Mesenchymal stem cell (in vitro differentiated cells and primary cell): ENCODE measurements at regions not wholly inside any gene's neighbourhood (a gene's known extent, or its start where the extent isn't known, plus 50 kb on each side); places are given as distances from the start of the nearest gene placed in this dataset.

Experiments used
- DNase-seq: peaks from one replicate; pipeline ENCODE4 v3.0.0-alpha.2; 2013
- H2AFZ ChIP-seq: one replicate; pipeline ENCODE4 v1.6.1; 2013; ENCODE audit warnings: low read depth, mild to moderate bottlenecking, control low read depth, inconsistent platforms, low read length, moderate library complexity
- H2AK5ac ChIP-seq: 2 replicates; pipeline ENCODE4 v1.6.1; 2013; ENCODE audit warnings: low read length, moderate library complexity, mild to moderate bottlenecking, inconsistent platforms; ENCODE audit not compliant: severe bottlenecking
- H2BK120ac ChIP-seq: one replicate; pipeline ENCODE4 v1.6.1; 2013; ENCODE audit warnings: low read depth, mild to moderate bottlenecking, inconsistent platforms, low read length, moderate library complexity
- H2BK12ac ChIP-seq, 2 experiments: one replicate each; pipeline ENCODE4 v1.6.1; 2013; ENCODE audit warnings: inconsistent platforms in 2 of 2, low read length in 2 of 2, mild to moderate bottlenecking in 2 of 2, moderate library complexity in 2 of 2, control low read depth in 1 of 2
- H2BK15ac ChIP-seq: one replicate; pipeline ENCODE4 v1.6.1; 2013; ENCODE audit warnings: mild to moderate bottlenecking, low read depth, inconsistent platforms; ENCODE audit not compliant: poor library complexity, severe bottlenecking
- H2BK5ac ChIP-seq: 2 replicates; pipeline ENCODE4 v1.6.1; 2013; ENCODE audit warnings: low read depth, mild to moderate bottlenecking, low read length, control low read depth, inconsistent platforms; ENCODE audit not compliant: poor library complexity, severe bottlenecking
- H3K14ac ChIP-seq, 2 experiments: one replicate each; pipeline ENCODE4 v1.6.1; 2013; ENCODE audit warnings: inconsistent platforms in 2 of 2, low read length in 2 of 2, control low read depth in 1 of 2, mild to moderate bottlenecking in 1 of 2, moderate library complexity in 1 of 2
- H3K18ac ChIP-seq, 2 experiments: one replicate each; pipeline ENCODE4 v1.6.1; 2013; ENCODE audit warnings: inconsistent platforms in 2 of 2, low read length in 2 of 2, control low read depth in 1 of 2, low read depth in 1 of 2, mild to moderate bottlenecking in 1 of 2
- H3K23ac ChIP-seq, 2 experiments: one replicate each; pipeline ENCODE4 v1.6.1; 2013; ENCODE audit warnings: inconsistent platforms in 2 of 2, low read length in 2 of 2, mild to moderate bottlenecking in 2 of 2, moderate library complexity in 2 of 2, control low read depth in 1 of 2
- H3K27ac ChIP-seq: 2 replicates; pipeline ENCODE4 v1.5.1; 2013; ENCODE audit warnings: mild to moderate bottlenecking, moderate library complexity, low read length, control low read depth, inconsistent platforms; ENCODE audit not compliant: poor library complexity, severe bottlenecking
- H3K27me3 ChIP-seq, 2 experiments: 2 replicates each; pipeline versions ENCODE4 v1.6.1 to v1.7.0; 2013; ENCODE audit warnings: low read length in 2 of 2, mild to moderate bottlenecking in 2 of 2, moderate library complexity in 2 of 2, control low read depth in 1 of 2, inconsistent platforms in 1 of 2; ENCODE audit not compliant: control insufficient read depth in 1 of 2, insufficient read depth in 1 of 2
- H3K36me3 ChIP-seq, 2 experiments: 2 replicates each; pipeline versions ENCODE4 v1.6.1 to v1.7.0; 2013; ENCODE audit warnings: low read length in 2 of 2, control low read depth in 1 of 2, inconsistent platforms in 1 of 2, low read depth in 1 of 2, mild to moderate bottlenecking in 1 of 2; ENCODE audit not compliant: insufficient read depth in 2 of 2, control insufficient read depth in 1 of 2
- H3K4ac ChIP-seq, 2 experiments: one replicate each; pipeline ENCODE4 v1.6.1; 2013; ENCODE audit warnings: inconsistent platforms in 2 of 2, low read length in 2 of 2, mild to moderate bottlenecking in 2 of 2, moderate library complexity in 2 of 2, control low read depth in 1 of 2, low read depth in 1 of 2
- H3K4me1 ChIP-seq: 2 replicates; pipeline ENCODE4 v1.6.1; 2013; ENCODE audit warnings: low read depth, low read length, control low read depth; ENCODE audit not compliant: control insufficient read depth, insufficient read depth
- H3K4me2 ChIP-seq: 2 replicates; pipeline ENCODE4 v1.6.1; 2013; ENCODE audit warnings: low read length, mild to moderate bottlenecking, inconsistent platforms; ENCODE audit not compliant: poor library complexity, severe bottlenecking
- H3K4me3 ChIP-seq, 2 experiments: 2 replicates each; pipeline versions ENCODE4 v1.5.1 to v1.7.0; 2013; ENCODE audit warnings: low read length in 2 of 2, mild to moderate bottlenecking in 2 of 2, control low read depth in 1 of 2, low read depth in 1 of 2; ENCODE audit not compliant: insufficient read depth in 1 of 2
- H3K79me1 ChIP-seq: replicated peaks from 2 replicates; pipeline ENCODE4 v1.6.1; 2013; ENCODE audit warnings: mild to moderate bottlenecking, control low read depth, low read length, inconsistent platforms; ENCODE audit not compliant: poor library complexity, severe bottlenecking
- H3K9ac ChIP-seq: 2 replicates; pipeline ENCODE4 v1.7.0; 2013; ENCODE audit warnings: mild to moderate bottlenecking, low read length, moderate library complexity
- H3K9me3 ChIP-seq: 2 replicates; pipeline ENCODE4 v1.7.0; 2013; ENCODE audit warnings: mild to moderate bottlenecking, low read length; ENCODE audit not compliant: control insufficient read depth
- H4K8ac ChIP-seq: one replicate; pipeline ENCODE4 v1.6.1; 2013; ENCODE audit warnings: inconsistent platforms, mild to moderate bottlenecking, low read length, moderate library complexity
- H4K91ac ChIP-seq: one replicate; pipeline ENCODE4 v1.6.1; 2013; ENCODE audit warnings: mild to moderate bottlenecking, low read length, inconsistent platforms
- WGBS: methylation state at CpG from one replicate; pipeline ENCODE4 v1.1.7; 2013; ENCODE audit warnings: mixed read lengths; 5-methylcytosine and 5-hydroxymethylcytosine counted together

- Histone ChIP-seq H3K27ac (no peak overlapping the region), H2BK12ac (no peak overlapping the region), H3K23ac (no peak overlapping the region), H3K14ac (no peak overlapping the region), H3K4me1 (peaks cover 2% of the 10 kb centered on the region), H2BK15ac (no peak overlapping the region), H3K4ac (no peak overlapping the region), H2AK5ac (no peak overlapping the region), H3K36me3 (no peaks in the 10 kb centered on the region), H2BK120ac (no peak overlapping the region), H4K8ac (no peak overlapping the region), H3K4me2 (no peak overlapping the region), H2BK5ac (no peak overlapping the region), H3K4me3 (no peak overlapping the region), H2AFZ (no peak overlapping the region), H3K9me3 (peaks cover 1% of the 10 kb centered on the region), H3K18ac (no peak overlapping the region), H3K79me1 (no peaks in the 10 kb centered on the region), H3K27me3 (no peaks in the 10 kb centered on the region), H4K91ac (no peak overlapping the region), H3K9ac (no peak overlapping the region)
- no peak for DNase-seq
- WGBS: 44% methylated on average over 3 of the region's 3 CpGs
These were observed 232.8 kb upstream of the SALL1 start for GRCh38 chr16:51383909-51384308.

GRCh38 chr16:51382940-51383339 is 231.9 kb upstream of the SALL1 start:
- no peak overlapping the region for H2BK120ac ChIP-seq
- no peak overlapping the region for H2AK5ac ChIP-seq
- no peak overlapping the region for H4K8ac ChIP-seq
- no peaks in the 10 kb centered on the region for H3K27me3 ChIP-seq
- no peak overlapping the region for H3K4ac ChIP-seq
- H3K9me3 ChIP-seq: no peaks in the 10 kb centered on the region
- no peak overlapping the region for H3K9ac ChIP-seq
- H3K14ac ChIP-seq: no peak overlapping the region
- no peak overlapping the region for H3K4me2 ChIP-seq
- H3K27ac ChIP-seq: no peak overlapping the region
- no peak overlapping the region for H4K91ac ChIP-seq
- H3K36me3 ChIP-seq: no peaks in the 10 kb centered on the region
- no peak overlapping the region for H3K18ac ChIP-seq
- DNase-seq: no peak
- WGBS: 100% methylated on average over 1 of the region's 1 CpG
- no peak overlapping the region for H2BK15ac ChIP-seq
- H3K79me1 ChIP-seq: no peaks in the 10 kb centered on the region
- H3K4me3 ChIP-seq: no peak overlapping the region
- peaks cover 2% of the 10 kb centered on the region for H3K4me1 ChIP-seq
- H2BK5ac ChIP-seq: no peak overlapping the region
- H2BK12ac ChIP-seq: no peak overlapping the region
- no peak overlapping the region for H3K23ac ChIP-seq
- no peak overlapping the region for H2AFZ ChIP-seq

GRCh38 chr16:51382211-51382610 is 231.1 kb upstream of the SALL1 start:
- H3K4me1 ChIP-seq: peaks cover 2% of the 10 kb centered on the region
- 33% methylated on average over 1 of the region's 3 CpGs for WGBS

GRCh38 chr16:51376080-51376479 is 225.0 kb upstream of the SALL1 start:
- no peak overlapping the region for H3K4ac ChIP-seq
- H2BK15ac ChIP-seq: no peak overlapping the region
- 93% methylated on average over 2 of the region's 3 CpGs for WGBS
- H3K4me1 ChIP-seq: peaks cover 2% of the 10 kb centered on the region
- H3K79me1 ChIP-seq: no peaks in the 10 kb centered on the region
- H2AK5ac ChIP-seq: no peak overlapping the region
- no peak for DNase-seq
- no peak overlapping the region for H3K23ac ChIP-seq
- no peaks in the 10 kb centered on the region for H3K9me3 ChIP-seq
- H2BK120ac ChIP-seq: no peak overlapping the region
- no peaks in the 10 kb centered on the region for H3K36me3 ChIP-seq
- H3K27ac ChIP-seq: no peak overlapping the region
- no peak overlapping the region for H3K4me2 ChIP-seq
- no peak overlapping the region for H2BK12ac ChIP-seq
- H2AFZ ChIP-seq: no peak overlapping the region
- H4K91ac ChIP-seq: no peak overlapping the region
- no peak overlapping the region for H3K18ac ChIP-seq
- H3K27me3 ChIP-seq: no peaks in the 10 kb centered on the region
- no peak overlapping the region for H3K4me3 ChIP-seq
- H3K14ac ChIP-seq: no peak overlapping the region
- H2BK5ac ChIP-seq: no peak overlapping the region
- H3K9ac ChIP-seq: no peak overlapping the region
- no peak overlapping the region for H4K8ac ChIP-seq

More at GRCh38 chr16:51382211-51382610, 231.1 kb upstream of the SALL1 start:
- no peak overlapping the region for H3K4me2 ChIP-seq
- no peak overlapping the region for H2AK5ac ChIP-seq
- no peak overlapping the region for H2BK5ac ChIP-seq
- H2BK12ac ChIP-seq: no peak overlapping the region
- no peaks in the 10 kb centered on the region for H3K79me1 ChIP-seq
- H3K23ac ChIP-seq: no peak overlapping the region
- H4K8ac ChIP-seq: no peak overlapping the region
- H2AFZ ChIP-seq: no peak overlapping the region
- no peak overlapping the region for H2BK120ac ChIP-seq
- no peak overlapping the region for H3K18ac ChIP-seq
- H3K4ac ChIP-seq: no peak overlapping the region
- H3K4me3 ChIP-seq: no peak overlapping the region
- no peak overlapping the region for H3K14ac ChIP-seq
- H4K91ac ChIP-seq: no peak overlapping the region
- H3K9ac ChIP-seq: no peak overlapping the region
- no peaks in the 10 kb centered on the region for H3K36me3 ChIP-seq
- no peaks in the 10 kb centered on the region for H3K27me3 ChIP-seq
- H3K27ac ChIP-seq: no peak overlapping the region
- no peak overlapping the region for H2BK15ac ChIP-seq
- DNase-seq: no peak
- H3K9me3 ChIP-seq: no peaks in the 10 kb centered on the region
